HG03354 (cell line): ENCODE measurements at regions not wholly inside any gene's neighbourhood (a gene's known extent, or its start where the extent isn't known, plus 50 kb on each side); places are given as distances from the start of the nearest gene placed in this dataset.
"Not testable (repeated sequence)": the region's sequence is repeated elsewhere in the genome, so short reads cannot be mapped to it uniquely, and the experiment has no call there.

Source experiments
- ATAC-seq: cut with Tn5 transposase; IDR thresholded peaks from one replicate; pipeline ENCODE4 v1.9.1; 2021; ENCODE audit warnings: mild to moderate bottlenecking; ENCODE audit not compliant: unreplicated experiment, poor library complexity, severe bottlenecking

DNA sequence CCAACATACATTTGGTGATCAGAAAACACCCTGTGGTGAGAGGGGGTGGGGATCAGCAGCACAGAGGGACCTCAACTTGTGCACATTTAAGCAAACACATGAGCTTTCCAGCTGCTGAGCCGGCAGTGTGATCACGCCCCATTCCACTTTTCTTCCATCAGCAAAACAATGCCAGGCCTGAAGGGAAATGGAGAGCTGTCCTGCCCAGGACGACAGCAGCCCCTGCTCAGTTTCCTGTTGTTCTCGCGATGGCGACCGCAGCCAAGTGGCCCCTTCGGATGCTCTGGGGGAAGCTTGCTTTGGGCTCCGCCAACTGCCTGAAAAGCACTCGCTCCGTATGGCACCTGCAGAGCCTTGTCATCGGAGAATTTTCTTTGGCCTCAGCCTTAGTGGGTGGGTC lies 272.3 kb downstream of the FOXL1 start:
- no peak for ATAC-seq

DNA sequence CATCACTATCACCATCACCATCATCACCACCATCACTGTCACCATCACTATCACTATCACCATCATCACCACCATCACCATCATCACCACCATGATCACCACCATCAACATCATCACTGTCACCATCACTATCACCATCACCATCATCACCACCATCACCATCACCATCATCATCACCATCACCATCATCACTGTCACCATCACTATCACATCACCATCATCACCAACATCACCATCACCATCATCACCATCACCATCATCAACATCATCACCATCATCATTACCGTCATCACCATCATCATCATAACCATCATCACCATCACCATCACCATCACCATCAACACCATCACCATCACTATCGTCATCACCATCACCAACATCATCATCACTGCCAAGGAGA lies 273.8 kb downstream of the FOXL1 start:
- no peak for ATAC-seq

- no peak for ATAC-seq
Observed at GRCh38 chr16:86854058-86854621, 275.8 kb downstream of the FOXL1 start.

- ATAC-seq, result no peak
Observed at GRCh38 chr16:86854626-86855294, 276.4 kb downstream of the FOXL1 start.

DNA sequence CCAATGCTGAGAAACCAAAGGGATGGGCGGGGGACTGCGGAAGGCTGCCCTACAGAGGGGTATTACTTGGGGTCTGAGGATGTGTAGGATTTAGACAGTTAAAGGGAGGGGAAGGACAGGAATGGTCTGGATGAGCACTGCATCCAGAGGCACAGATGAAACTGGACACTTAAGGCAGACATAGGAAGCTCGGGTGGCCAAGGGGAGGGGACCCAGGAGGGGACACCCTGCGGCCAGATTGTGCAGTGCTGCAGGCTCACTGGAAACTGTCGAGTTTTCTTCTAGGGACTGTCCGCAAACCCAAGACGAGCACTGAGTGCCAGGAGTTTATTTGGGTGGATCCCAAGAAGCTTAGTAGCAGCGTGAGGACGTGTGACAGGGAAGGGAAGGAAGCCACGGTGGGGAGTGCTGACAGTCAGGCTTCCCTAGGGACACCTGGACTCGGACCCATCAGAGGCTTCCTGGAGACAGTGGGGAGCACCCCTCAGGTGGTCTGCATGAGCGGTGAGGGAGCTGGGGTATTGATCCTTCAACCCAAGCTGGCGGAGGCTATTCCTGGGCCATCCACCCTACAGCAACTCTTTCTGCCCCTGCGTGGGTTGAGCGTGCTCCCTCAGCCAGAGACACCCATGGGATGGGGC lies 278.7 kb downstream of the FOXL1 start:
- no peak for ATAC-seq

DNA sequence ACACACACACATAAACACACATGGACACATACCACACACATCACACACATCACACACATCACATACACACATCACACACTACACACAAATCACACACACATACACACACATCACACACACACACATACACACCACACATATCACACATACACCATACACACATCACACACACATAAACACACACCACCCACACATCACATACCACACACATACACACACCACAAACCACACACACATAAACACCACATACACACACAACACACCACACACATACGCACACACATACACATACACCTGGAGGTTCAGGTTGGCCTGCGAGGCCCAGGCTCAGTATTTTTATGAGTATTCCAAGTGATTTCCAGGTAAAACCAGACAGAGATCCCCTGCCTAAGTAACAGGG lies 279.5 kb downstream of the FOXL1 start:
- no peak for ATAC-seq

DNA sequence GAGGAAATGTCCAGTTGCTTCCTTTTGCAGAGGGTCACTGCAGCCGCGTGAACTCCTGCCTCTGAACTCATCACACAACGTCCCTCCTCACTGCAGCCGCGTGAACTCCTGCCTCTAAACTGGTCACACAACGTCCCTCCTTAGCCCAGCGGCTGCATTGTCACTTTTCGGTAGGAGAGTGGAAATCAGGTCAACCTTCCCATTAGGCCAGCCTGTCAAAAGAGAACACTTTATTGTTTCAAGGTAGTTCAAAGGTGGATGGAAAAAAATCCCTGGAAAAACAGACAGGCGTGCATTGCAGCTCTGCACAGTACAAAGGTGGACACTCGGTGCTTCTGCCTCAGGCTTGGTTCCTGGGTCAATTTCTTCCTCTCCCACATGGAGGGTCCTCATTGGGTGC lies 280.2 kb downstream of the FOXL1 start:
- ATAC-seq, result no peak

DNA sequence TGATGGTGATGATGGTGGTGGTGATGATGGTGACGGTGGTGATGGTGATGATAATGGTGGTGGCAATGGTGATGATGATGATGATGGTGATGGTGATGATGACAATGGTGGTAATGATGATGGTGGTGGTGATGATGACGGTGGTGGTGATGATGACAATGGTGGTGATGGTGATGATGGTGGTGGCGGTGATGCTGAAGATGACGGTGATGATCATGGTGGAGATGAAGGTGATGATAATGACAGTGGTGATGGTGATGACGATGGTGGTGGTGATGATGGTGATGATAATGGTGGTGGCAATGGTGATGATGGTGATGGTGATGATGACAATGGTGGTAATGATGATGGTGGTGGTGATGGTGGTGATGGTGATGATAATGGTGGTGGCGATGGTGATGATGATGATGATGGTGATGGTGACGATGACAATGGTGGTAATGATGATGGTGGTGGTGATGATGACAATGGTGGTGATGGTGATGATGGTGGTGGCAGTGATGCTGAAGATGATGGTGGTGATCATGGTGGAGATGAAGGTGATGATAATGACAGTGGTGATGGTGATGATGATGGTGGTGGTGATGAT lies 283.0 kb downstream of the FOXL1 start:
- ATAC-seq, result not testable (repeated sequence)

DNA sequence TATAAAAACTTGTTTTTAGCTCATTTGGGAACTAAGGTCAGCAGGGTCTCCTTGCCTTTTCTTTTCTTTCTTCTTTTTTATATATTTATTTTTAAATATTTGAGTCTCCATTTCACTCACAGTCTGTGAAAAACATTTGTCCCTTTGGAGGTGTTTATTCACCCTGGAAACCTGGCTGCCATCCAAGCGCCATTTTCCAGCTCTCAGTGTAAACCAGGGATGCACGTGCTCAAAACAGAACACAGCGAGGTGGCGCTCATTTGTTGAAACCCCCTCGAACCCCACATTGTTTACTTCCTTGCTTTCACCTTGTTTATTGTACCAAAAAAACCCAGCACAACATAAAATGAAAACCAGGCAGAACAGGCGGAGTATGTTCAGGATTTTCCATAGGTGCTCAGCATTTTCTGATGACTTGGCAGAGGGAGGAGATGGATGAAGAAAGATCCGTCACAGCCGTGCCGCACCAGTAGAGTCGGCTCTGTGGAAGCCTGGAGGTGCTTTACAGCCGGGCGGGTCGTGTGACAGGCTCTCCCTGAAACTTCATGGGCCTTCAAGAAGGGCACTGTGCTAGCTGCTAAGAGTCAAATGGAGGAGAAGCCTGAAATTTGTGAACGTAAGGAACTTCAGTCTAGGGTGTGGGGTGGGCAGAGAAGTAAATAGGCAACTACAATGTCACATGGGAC lies 284.4 kb downstream of the FOXL1 start:
- no peak for ATAC-seq

DNA sequence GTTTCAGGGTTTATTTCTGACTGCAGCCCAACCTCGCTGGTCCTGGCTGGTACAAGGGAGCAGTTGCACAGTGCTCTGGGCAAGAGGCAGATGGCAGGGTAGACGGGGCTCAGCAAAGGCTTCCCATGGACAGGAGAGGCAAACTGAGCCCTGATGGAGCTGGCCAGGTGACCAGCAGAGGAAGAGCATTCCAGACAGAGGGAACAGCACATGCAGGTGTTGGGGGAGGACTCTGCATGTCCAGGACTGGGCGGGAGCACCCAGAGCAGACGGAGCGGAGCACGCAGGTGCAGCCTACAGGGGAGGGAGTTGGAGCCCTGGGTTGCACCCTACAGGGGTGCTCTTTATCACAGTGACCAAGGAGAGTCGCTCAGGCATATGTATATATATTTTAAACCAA lies 285.3 kb downstream of the FOXL1 start:
- ATAC-seq, result no peak

DNA sequence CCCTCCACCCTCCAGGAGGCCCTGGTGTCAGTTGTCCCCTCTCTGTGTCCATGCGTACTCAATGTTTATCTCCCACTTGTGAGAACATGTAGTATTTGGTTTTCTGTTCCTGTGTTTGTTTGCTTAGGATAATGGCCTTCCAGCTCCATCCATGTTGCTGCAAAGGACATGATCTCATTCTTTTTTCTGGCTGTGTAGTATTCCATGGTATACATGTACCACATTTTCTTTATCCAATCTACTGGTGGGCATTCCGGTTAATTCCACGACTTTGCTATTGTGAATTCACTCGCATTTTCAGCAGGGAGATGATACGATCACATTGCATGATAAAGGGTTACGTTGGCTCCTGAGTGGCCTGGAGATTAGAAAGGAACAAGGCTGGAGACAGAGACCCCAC lies 286.2 kb downstream of the FOXL1 start:
- no peak for ATAC-seq

- ATAC-seq, result no peak
Observed at GRCh38 chr16:86865851-86866662, 287.7 kb downstream of the FOXL1 start.

GRCh38 chr16:86866986-86867722 lies 288.8 kb downstream of the FOXL1 start:
- no peak for ATAC-seq

DNA sequence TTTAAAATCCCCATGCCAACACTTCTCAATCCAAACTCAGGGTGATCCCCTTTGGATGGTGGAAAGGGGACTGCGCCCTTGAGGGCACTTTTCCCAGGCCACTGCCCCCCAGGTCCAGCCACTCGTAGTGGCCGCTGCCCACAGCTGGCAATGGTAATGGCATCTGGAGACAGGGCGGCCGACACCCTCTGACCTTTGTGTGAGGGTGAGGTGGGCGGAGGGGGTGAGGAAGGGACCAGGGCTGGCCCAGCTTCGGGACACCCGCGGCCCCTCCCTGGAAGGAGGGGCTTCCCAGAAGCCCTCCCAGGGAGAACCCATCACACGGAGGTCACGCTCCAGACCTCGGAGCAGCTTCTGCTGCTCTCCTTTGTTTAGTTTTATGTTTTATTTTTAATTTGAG lies 289.7 kb downstream of the FOXL1 start:
- no peak for ATAC-seq

- ATAC-seq, result no peak
Observed at GRCh38 chr16:86868786-86869185, 290.4 kb downstream of the FOXL1 start.

DNA sequence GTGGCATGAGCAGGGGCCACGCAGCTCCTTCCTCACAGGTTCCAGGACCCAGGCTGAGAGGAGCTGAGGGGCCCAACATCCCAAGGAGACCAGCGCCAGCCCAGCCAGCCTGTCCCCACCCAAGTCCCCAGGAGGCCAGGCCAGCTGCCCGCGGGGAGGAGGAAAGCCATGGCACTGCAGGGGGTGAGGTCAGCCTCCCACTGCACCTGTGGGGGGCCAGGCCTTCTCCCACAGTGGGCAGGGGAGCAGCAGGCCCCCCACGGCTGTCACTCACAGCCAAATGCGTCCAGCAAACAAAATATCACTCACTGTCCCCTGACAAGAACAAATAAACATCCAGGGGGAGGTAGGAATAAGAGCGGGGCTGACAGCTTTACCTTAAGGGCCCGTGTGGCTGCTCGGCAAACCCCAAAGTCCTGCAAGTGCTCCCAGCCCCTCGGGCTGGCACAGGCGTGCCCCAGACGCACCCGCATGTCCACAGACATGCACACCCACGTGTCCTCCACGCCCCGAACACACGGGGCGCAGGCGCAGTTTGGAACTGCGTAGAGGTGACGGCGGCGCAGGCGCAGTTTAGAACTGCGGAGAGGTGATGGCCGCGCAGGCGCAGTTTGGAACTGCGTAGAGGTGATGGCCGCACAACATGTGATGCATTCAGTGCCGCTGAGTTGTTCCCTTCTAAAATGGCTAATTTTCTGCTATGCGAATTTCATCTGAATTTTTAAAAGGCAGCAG lies 291.1 kb downstream of the FOXL1 start:
- no peak for ATAC-seq

- ATAC-seq, result no peak
Observed at GRCh38 chr16:86870380-86870779, 292.0 kb downstream of the FOXL1 start.

DNA sequence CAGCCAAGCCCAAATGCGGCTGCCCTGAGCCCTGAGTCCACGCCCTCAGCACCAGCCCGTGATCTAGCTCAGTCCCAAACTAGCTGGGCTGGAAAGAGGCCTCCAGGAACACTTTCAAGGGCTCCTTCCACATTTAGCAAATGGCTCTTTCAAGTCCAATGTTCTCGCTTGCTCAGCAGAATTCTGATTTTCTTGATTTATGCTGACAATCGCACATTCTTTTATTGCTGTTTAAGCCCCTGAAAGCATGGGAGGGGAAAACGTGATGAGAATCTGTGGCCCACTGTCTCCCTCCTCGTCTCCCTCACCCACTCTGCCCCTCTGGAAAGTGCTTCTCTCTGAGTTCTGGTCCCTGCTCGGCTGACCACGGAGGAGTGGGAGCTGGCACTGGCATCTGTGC lies 293.8 kb downstream of the FOXL1 start:
- no peak for ATAC-seq
